ENCODE measurements at regions not wholly inside any gene's neighbourhood (a gene's known extent, or its start where the extent isn't known, plus 50 kb on each side); places are given as distances from the start of the nearest gene placed in this dataset.
"Not testable (repeated sequence)": the region's sequence is repeated elsewhere in the genome, so short reads cannot be mapped to it uniquely, and the experiment has no call there.

DNA sequence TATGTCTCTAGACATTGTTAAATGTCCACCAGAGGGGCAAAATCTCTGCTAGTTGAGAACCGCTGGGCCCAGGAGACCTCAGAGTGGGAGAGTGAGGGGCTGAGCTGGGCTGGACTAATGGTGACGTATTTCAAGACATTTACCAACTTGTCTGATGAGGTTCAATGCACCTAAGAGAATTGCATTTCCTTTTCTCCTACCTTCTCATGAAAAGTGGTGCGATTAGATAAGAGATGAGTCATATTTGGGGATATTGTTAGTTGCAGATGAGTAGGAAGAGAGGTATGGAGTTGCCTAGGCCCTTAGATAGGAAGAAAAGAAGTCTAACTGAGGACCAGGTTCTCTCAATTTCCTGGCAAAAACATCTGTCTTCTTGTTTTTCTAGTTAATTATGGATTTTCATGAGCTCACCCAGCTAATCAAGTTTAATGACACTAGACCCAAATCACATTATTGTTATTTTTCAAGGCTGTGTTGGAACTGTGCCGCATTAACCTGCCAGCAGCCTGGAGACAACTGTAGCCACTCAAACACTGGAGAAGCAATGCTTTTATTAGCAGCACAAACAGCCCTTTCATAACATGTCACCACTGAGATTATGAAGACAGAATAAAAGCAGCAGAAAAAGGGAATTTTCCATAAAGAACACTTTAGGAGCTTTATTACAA is 144.2 kb downstream of the PDCD6IP start:
- TF ChIP-seq, protein P1, sequence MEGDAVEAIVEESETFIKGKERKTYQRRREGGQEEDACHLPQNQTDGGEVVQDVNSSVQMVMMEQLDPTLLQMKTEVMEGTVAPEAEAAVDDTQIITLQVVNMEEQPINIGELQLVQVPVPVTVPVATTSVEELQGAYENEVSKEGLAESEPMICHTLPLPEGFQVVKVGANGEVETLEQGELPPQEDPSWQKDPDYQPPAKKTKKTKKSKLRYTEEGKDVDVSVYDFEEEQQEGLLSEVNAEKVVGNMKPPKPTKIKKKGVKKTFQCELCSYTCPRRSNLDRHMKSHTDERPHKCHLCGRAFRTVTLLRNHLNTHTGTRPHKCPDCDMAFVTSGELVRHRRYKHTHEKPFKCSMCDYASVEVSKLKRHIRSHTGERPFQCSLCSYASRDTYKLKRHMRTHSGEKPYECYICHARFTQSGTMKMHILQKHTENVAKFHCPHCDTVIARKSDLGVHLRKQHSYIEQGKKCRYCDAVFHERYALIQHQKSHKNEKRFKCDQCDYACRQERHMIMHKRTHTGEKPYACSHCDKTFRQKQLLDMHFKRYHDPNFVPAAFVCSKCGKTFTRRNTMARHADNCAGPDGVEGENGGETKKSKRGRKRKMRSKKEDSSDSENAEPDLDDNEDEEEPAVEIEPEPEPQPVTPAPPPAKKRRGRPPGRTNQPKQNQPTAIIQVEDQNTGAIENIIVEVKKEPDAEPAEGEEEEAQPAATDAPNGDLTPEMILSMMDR (IDR thresholded peaks at IDR 0.05) = no peak
- TF ChIP-seq POLR2A (IDR thresholded peaks at IDR 0.05) = no peak
- intact Hi-C loops (cut with DNase I; ENCODE audit: low total_unique reads) = no loop called here
- Histone ChIP-seq H3K27me3 (no peaks in the 10 kb centered on the region), H3K4me1 (no peaks in the 10 kb centered on the region), H3K36me3 (ENCODE audit: low read depth, missing control alignments) (no peaks in the 10 kb centered on the region), H3K9me3 (no peaks in the 10 kb centered on the region), H3K27ac (no peak overlapping the region), H3K4me3 (no peak overlapping the region)
- peak; percentile 16 for DNase-seq
- WGBS, 2 donors = 76 to 83% methylated on average over 4 of the region's 4 CpGs

- H3K27ac ChIP-seq = no peak overlapping the region
- intact Hi-C loops (cut with DNase I; ENCODE audit: low total_unique reads) = no loop called here
- H3K4me3 ChIP-seq = no peak overlapping the region
- H3K36me3 ChIP-seq (ENCODE audit: low read depth, missing control alignments) = no peaks in the 10 kb centered on the region
- no peak for TF ChIP-seq POLR2A (IDR thresholded peaks at IDR 0.05)
- TF ChIP-seq, protein P1 (IDR thresholded peaks at IDR 0.05) = no peak
- DNase-seq = no peak
- H3K4me1 ChIP-seq = no peaks in the 10 kb centered on the region
- H3K9me3 ChIP-seq = no peaks in the 10 kb centered on the region
- H3K27me3 ChIP-seq = no peaks in the 10 kb centered on the region
Observed at GRCh38 chr3:33943277-33943676, 144.8 kb downstream of the PDCD6IP start.

- H3K4me1 ChIP-seq; H3K36me3 ChIP-seq (ENCODE audit: low read depth, missing control alignments); H3K27me3 ChIP-seq; H3K9me3 ChIP-seq; intact Hi-C loops (cut with DNase I; ENCODE audit: low total_unique reads); H3K27ac ChIP-seq; DNase-seq; H3K4me3 ChIP-seq: not testable (repeated sequence)
Observed at GRCh38 chr3:33946612-33947011, 148.2 kb downstream of the PDCD6IP start.

GRCh38 chr3:33947272-33948195 is 149.1 kb downstream of the PDCD6IP start:
- no peak for DNase-seq
- Histone ChIP-seq H3K27me3 (no peaks in the 10 kb centered on the region), H3K27ac (no peak overlapping the region), H3K36me3 (ENCODE audit: low read depth, missing control alignments) (no peaks in the 10 kb centered on the region), H3K9me3 (no peaks in the 10 kb centered on the region), H3K4me3 (no peak overlapping the region), H3K4me1 (no peaks in the 10 kb centered on the region)
- TF ChIP-seq, protein P1 (IDR thresholded peaks at IDR 0.05) = no peak
- no peak for TF ChIP-seq POLR2A (IDR thresholded peaks at IDR 0.05)
- WGBS, 2 donors = 81 to 84% methylated on average over 4 of the region's 4 CpGs
- intact Hi-C loops (cut with DNase I; ENCODE audit: low total_unique reads) = no loop called here

- no peak for TF ChIP-seq POLR2A (IDR thresholded peaks at IDR 0.05)
- TF ChIP-seq, protein P1 (IDR thresholded peaks at IDR 0.05) = no peak
- intact Hi-C loops (cut with DNase I; ENCODE audit: low total_unique reads) = no loop called here
- Histone ChIP-seq H3K9me3 (no peaks in the 10 kb centered on the region), H3K4me3 (no peak overlapping the region), H3K27ac (no peak overlapping the region), H3K36me3 (ENCODE audit: low read depth, missing control alignments) (no peaks in the 10 kb centered on the region), H3K4me1 (no peaks in the 10 kb centered on the region), H3K27me3 (no peaks in the 10 kb centered on the region)
- WGBS, 2 donors = 55 to 100% methylated on average over 1 of the region's 1 CpG
- no peak for DNase-seq
Observed at GRCh38 chr3:33949074-33949473, 150.6 kb downstream of the PDCD6IP start.
